ENCODE measurements at regions not wholly inside any gene's neighbourhood (a gene's known extent, or its start where the extent isn't known, plus 50 kb on each side); places are given as distances from the start of the nearest gene placed in this dataset.

DNA sequence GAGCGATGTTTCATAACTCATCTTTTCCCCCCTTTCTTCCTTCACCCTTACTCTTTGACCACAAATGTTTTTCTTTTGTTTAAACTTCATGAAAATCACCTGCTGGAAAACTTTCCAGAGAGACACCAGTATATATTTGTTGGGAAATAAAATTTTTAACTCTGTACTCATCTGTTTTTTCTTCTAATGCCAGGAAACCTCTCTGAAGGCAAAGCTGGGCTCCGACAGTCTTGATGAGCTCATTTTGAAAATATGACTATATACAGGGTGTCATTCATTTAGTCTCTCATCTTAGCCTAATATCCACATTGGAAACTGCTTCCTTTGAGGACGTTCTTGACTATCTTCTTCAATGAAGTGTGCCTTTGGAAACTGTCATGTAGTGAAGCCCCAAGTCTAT is 339.6 kb upstream of the ROBO2 start:
- Mint-ChIP-seq H3K36me3 (ENCODE audit: low read depth) (no peaks in the 10 kb centered on the region), H3K27ac (ENCODE audit: unreplicated experiment) (no peak overlapping the region), H3K27me3 (ENCODE audit: low read depth) (peaks cover 6% of the 10 kb centered on the region), H3K4me1 (ENCODE audit: low read depth) (peaks cover 12% of the 10 kb centered on the region), H3K4me3 (ENCODE audit: unreplicated experiment) (no peak overlapping the region), H3K9me3 (ENCODE audit: low read depth) (no peaks in the 10 kb centered on the region)
- no peak for DNase-seq (ENCODE audit: low spot score)
- TF ChIP-seq, protein P1, sequence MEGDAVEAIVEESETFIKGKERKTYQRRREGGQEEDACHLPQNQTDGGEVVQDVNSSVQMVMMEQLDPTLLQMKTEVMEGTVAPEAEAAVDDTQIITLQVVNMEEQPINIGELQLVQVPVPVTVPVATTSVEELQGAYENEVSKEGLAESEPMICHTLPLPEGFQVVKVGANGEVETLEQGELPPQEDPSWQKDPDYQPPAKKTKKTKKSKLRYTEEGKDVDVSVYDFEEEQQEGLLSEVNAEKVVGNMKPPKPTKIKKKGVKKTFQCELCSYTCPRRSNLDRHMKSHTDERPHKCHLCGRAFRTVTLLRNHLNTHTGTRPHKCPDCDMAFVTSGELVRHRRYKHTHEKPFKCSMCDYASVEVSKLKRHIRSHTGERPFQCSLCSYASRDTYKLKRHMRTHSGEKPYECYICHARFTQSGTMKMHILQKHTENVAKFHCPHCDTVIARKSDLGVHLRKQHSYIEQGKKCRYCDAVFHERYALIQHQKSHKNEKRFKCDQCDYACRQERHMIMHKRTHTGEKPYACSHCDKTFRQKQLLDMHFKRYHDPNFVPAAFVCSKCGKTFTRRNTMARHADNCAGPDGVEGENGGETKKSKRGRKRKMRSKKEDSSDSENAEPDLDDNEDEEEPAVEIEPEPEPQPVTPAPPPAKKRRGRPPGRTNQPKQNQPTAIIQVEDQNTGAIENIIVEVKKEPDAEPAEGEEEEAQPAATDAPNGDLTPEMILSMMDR (IDR thresholded peaks at IDR 0.05), result no peak

DNA sequence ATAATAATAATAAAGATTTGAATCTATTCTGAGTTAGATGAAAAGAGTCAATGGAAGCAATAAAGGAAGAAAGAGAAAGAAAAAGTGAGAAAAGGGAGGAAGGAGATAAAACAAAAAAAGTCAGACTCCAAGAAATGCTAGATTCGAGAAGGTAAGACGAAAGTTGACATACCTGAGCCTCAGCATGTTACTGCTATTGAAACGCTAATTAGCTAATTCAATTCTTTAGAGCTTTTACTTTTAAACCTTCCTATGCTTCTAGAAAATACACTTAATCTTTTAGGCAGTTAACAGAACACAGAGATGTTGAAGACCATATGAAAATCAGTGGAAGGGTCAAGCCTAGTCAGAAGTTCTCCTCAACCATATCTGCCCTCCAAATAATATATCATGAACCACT is 337.2 kb upstream of the ROBO2 start:
- Mint-ChIP-seq H3K4me3 (ENCODE audit: unreplicated experiment) (no peak overlapping the region), H3K27me3 (ENCODE audit: low read depth) (peaks cover 7% of the 10 kb centered on the region), H3K36me3 (ENCODE audit: low read depth) (no peaks in the 10 kb centered on the region), H3K9me3 (ENCODE audit: low read depth) (no peaks in the 10 kb centered on the region), H3K4me1 (ENCODE audit: low read depth) (peaks cover 12% of the 10 kb centered on the region), H3K27ac (ENCODE audit: unreplicated experiment) (no peak overlapping the region)
- TF ChIP-seq, protein P1 (IDR thresholded peaks at IDR 0.05), result no peak
- no peak for DNase-seq (ENCODE audit: low spot score)

DNA sequence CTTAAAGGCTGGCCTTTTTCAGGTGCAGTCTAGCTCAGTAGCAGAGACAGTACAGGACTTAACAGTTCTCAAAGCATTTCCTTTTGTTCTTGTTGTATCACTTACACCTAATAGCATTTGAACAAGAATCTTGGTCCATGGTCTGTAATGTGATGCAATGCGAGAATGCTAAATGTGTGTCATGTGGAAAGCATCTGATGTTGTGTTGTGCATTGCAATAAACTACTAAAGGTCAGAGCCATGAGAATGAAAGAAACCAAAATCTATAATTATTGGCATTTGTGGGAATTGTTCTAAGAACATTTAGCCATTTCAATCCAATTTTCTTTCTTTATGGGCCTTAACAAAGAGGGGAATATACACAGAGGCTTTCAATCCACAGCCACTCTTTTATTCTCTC is 324.5 kb upstream of the ROBO2 start:
- Mint-ChIP-seq H3K4me3 (ENCODE audit: unreplicated experiment) (no peak overlapping the region), H3K9me3 (ENCODE audit: low read depth) (no peaks in the 10 kb centered on the region), H3K36me3 (ENCODE audit: low read depth) (peaks cover 1% of the 10 kb centered on the region), H3K4me1 (ENCODE audit: low read depth) (no peaks in the 10 kb centered on the region), H3K27ac (ENCODE audit: unreplicated experiment) (no peak overlapping the region), H3K27me3 (ENCODE audit: low read depth) (peaks cover 11% of the 10 kb centered on the region)
- TF ChIP-seq, protein P1 (IDR thresholded peaks at IDR 0.05), result no peak
- DNase-seq (ENCODE audit: low spot score), result no peak

DNA sequence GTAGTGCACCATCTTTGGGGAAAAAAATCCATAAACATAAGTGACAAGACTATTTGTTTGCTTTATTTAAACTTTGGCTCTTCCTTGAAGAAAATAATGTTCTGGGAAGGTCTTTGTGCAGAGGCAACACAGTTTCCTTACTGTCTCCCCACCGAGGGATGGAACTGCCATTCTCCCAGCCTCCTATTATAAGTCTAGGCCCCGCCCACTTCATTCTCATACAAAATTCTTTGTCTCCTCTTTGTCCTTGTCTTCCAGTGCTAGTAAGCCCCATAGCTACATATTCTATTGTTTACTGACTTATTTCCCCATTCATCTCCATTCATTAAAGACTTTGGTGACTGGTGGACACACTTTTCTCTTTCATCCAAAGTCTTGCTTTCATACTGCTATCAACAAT is 316.5 kb upstream of the ROBO2 start:
- Mint-ChIP-seq H3K27me3 (ENCODE audit: low read depth) (peaks cover 6% of the 10 kb centered on the region), H3K27ac (ENCODE audit: unreplicated experiment) (no peak overlapping the region), H3K4me3 (ENCODE audit: unreplicated experiment) (no peak overlapping the region), H3K36me3 (ENCODE audit: low read depth) (no peaks in the 10 kb centered on the region), H3K4me1 (ENCODE audit: low read depth) (peaks cover 15% of the 10 kb centered on the region), H3K9me3 (ENCODE audit: low read depth) (no peaks in the 10 kb centered on the region)
- TF ChIP-seq, protein P1 (IDR thresholded peaks at IDR 0.05), result no peak
- no peak for DNase-seq (ENCODE audit: low spot score)

DNA sequence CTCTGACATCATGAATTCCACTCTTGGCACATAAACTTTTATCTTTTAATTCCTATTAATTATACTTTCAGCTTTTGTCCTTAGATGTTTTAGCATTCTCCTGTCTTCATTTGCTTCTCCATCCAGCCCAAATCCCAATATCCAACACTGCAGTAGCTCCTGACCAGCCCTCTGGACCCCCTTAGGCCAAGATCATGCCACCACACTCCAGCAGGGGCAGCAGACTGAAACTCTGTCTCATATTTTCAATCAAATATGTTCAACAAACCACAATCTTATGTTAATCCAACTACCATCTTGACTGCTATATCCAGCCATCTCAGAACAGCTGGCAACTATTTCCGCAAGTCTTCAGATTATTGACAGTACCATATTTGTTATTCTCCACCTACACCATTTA is 315.8 kb upstream of the ROBO2 start:
- no peaks in the 10 kb centered on the region for H3K9me3 Mint-ChIP-seq (ENCODE audit: low read depth)
- H3K4me3 Mint-ChIP-seq (ENCODE audit: unreplicated experiment), result no peak overlapping the region
- peaks cover 6% of the 10 kb centered on the region for H3K27me3 Mint-ChIP-seq (ENCODE audit: low read depth)
- peaks cover 15% of the 10 kb centered on the region for H3K4me1 Mint-ChIP-seq (ENCODE audit: low read depth)
- H3K36me3 Mint-ChIP-seq (ENCODE audit: low read depth), result no peaks in the 10 kb centered on the region
- no peak overlapping the region for H3K27ac Mint-ChIP-seq (ENCODE audit: unreplicated experiment)
- TF ChIP-seq, protein P1 (IDR thresholded peaks at IDR 0.05), result peak; percentile 35
- DNase-seq (ENCODE audit: low spot score), result no peak

Data from chondrocyte (in vitro differentiated cells).